GM18861 (cell line): ENCODE measurements at regions not wholly inside any gene's neighbourhood (a gene's known extent, or its start where the extent isn't known, plus 50 kb on each side); places are given as distances from the start of the nearest gene placed in this dataset.

Source experiments
- ATAC-seq: cut with Tn5 transposase; IDR thresholded peaks from one replicate; pipeline ENCODE4 v1.9.1; 2021; ENCODE audit not compliant: unreplicated experiment

- ATAC-seq, result peak; percentile 93
Observed at GRCh38 chr2:12326449-12327190, 390.1 kb upstream of the TRIB2 start.

- no peak for ATAC-seq
Observed at GRCh38 chr2:12330916-12331315, 385.8 kb upstream of the TRIB2 start.

- no peak for ATAC-seq
Observed at GRCh38 chr2:12331698-12332097, 385.0 kb upstream of the TRIB2 start.

GRCh38 chr2:12333293-12333692 lies 383.4 kb upstream of the TRIB2 start:
- no peak for ATAC-seq

GRCh38 chr2:12334412-12334966 lies 382.2 kb upstream of the TRIB2 start:
- ATAC-seq, result no peak

- ATAC-seq, result no peak
Observed at GRCh38 chr2:12335131-12335530, 381.6 kb upstream of the TRIB2 start.

GRCh38 chr2:12335995-12336394 lies 380.7 kb upstream of the TRIB2 start:
- ATAC-seq, result no peak

- no peak for ATAC-seq
Observed at GRCh38 chr2:12338946-12339697, 377.6 kb upstream of the TRIB2 start.

GRCh38 chr2:12340164-12340563 lies 376.6 kb upstream of the TRIB2 start:
- ATAC-seq, result no peak

- ATAC-seq, result no peak
Observed at GRCh38 chr2:12341215-12341614, 375.5 kb upstream of the TRIB2 start.

GRCh38 chr2:12341920-12342319 lies 374.8 kb upstream of the TRIB2 start:
- ATAC-seq, result no peak

- ATAC-seq, result no peak
Observed at GRCh38 chr2:12343141-12343540, 373.6 kb upstream of the TRIB2 start.

- no peak for ATAC-seq
Observed at GRCh38 chr2:12347066-12347493, 369.7 kb upstream of the TRIB2 start.

GRCh38 chr2:12348216-12348615 lies 368.5 kb upstream of the TRIB2 start:
- no peak for ATAC-seq

- ATAC-seq, result no peak
Observed at GRCh38 chr2:12350821-12351220, 365.9 kb upstream of the TRIB2 start.

- no peak for ATAC-seq
Observed at GRCh38 chr2:12352889-12353288, 363.8 kb upstream of the TRIB2 start.

GRCh38 chr2:12361506-12361905 lies 355.2 kb upstream of the TRIB2 start:
- no peak for ATAC-seq

- ATAC-seq, result no peak
Observed at GRCh38 chr2:12363138-12363537, 353.6 kb upstream of the TRIB2 start.

- ATAC-seq, result no peak
Observed at GRCh38 chr2:12363569-12363968, 353.2 kb upstream of the TRIB2 start.

GRCh38 chr2:12369566-12369965 lies 347.2 kb upstream of the TRIB2 start:
- ATAC-seq, result no peak

- no peak for ATAC-seq
Observed at GRCh38 chr2:12376025-12376424, 340.7 kb upstream of the TRIB2 start.

GRCh38 chr2:12379143-12379542 lies 337.6 kb upstream of the TRIB2 start:
- no peak for ATAC-seq
